Globus pallidus (tissue), 1 donor: ENCODE measurements at regions not wholly inside any gene's neighbourhood (a gene's known extent, or its start where the extent isn't known, plus 50 kb on each side); places are given as distances from the start of the nearest gene placed in this dataset.
"Not testable (repeated sequence)": the region's sequence is repeated elsewhere in the genome, so short reads cannot be mapped to it uniquely, and the experiment has no call there.

Source experiments
- DNase-seq: peaks from one replicate; pipeline ENCODE4 v3.0.0-alpha.2; 2015; ENCODE audit warnings: low spot score

DNA sequence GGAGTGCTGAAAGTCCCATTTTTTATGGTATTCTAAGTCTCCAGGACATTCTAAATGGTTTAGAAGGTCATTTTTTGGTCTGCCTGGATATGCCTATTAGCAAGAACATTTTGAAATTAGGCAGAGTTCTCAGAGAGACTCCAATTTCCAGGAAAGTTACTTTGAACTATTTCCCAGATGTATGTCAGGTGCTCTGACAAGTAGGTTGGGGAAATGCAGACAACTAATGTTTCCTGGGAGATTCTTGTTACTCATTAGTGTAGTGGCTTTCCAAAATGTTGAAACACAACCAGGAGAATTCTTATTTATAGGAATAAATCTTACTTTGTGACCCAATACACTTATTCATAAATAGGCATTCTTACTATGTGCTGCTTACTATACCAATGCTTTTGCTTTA lies 268.4 kb downstream of the ZNF37A start:
- not testable (repeated sequence) for DNase-seq

DNA sequence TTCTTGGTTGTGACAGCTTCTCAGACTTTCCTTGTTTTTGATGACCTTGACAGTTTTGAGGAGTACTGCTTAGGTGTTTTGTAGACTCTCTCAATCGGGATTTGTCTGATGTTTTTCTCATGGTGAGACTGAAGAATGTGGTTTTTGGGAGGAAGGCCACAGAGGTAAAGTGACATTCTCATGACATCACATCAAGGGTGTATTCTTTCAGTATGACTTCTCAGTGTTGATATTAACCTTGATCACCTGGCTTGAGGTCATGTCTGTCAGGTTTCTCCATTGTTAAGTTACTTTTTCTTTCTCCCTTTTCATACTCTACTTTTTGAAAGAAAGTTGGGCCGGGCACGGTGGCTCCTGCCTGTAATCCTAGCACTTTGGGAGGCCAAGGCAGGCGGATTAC lies 269.9 kb downstream of the ZNF37A start:
- not testable (repeated sequence) for DNase-seq

DNA sequence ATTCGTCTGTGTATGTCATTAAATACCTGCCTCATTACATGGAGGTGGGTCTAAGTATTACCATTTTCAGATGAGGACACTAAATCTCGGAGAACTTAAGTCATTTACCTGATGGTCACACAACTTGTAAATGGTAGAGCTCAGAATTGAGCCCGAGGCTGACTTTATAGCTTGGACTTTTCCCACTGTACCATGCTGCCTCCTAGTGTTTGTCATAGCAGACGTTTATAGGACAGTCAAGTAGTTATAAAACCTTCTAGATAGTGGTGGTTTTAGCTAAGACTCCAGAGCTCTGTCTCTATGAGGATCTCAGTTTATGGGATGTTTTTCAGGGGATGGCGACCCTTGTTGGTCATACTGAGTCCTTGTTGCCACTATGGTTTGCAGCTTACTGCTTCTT lies 271.8 kb downstream of the ZNF37A start:
- DNase-seq: peak; percentile 55

DNA sequence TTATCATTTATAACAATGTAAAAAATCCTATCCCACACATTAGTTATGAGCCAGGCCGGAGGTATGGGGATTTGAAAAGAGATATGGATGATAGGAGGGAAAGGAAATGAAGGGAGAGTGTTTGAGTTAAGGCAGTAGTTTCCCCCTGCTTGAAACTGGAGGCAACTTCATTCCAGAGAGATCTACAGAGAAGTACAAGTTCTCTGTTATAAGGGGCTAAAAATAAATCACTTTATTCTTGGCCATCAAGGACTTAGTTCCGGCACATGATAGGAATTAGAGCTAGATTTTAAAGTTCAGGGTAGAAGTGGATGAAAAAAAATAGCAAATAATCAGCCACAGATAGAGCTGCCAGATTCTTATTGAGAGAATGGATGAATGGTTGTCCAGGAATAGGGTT lies 289.7 kb downstream of the ZNF37A start:
- not testable (repeated sequence) for DNase-seq

DNA sequence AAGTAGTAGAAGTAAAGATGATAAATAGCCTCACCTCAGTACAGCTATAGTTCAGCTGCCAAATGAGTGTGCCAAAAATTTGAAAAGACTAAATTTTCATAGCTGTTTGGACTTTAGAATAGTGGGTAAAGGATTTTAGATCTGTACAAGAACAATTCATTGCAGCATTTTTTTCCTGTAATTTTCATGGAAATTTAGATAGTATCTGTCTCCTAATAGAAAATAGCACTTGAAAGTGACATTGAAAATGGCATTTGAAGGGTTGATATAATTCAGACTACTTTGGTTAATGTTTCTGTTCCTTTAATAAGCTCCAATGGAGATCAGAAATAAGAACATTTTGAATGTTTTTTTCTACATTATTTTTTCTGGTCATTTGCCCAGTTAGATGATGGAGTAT lies 292.7 kb downstream of the ZNF37A start:
- DNase-seq: not testable (repeated sequence)

DNA sequence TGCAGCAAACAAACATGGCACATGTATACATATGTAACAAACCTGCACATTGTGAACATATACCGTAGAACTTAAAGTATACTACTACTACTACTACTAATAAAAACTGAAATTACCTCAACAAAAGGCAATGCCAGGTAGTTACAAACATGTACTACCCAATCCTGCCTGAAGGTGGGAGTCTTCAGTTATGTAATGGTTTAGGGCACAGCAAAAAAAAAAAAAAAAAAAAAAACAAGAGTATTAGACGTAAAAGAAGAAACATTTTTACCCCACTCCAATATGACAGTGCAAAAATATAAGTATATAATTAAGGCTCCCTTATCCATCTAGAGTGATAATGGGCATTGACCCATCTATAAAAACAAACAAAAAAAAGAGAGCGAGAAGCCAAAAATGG lies 296.6 kb downstream of the ZNF37A start:
- DNase-seq: not testable (repeated sequence)

DNA sequence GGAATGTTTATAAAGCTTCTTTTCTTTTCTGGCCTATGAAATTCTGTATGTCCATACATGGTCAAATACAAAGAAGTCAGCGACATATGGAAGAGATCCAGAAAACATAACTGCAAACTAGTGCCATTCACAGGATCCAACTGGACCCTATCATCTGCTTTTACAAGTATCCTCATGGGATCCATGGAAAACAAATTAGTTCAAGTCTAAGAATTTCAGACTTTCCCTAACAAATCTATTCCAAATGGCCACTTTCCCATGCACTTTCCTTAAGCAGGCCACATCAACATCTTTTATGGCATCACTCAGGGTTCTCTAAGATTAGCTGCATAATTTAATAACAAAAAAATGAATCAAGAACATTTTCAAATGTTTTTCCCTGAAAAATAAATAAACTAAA lies 301.3 kb downstream of the ZNF37A start:
- not testable (repeated sequence) for DNase-seq

DNA sequence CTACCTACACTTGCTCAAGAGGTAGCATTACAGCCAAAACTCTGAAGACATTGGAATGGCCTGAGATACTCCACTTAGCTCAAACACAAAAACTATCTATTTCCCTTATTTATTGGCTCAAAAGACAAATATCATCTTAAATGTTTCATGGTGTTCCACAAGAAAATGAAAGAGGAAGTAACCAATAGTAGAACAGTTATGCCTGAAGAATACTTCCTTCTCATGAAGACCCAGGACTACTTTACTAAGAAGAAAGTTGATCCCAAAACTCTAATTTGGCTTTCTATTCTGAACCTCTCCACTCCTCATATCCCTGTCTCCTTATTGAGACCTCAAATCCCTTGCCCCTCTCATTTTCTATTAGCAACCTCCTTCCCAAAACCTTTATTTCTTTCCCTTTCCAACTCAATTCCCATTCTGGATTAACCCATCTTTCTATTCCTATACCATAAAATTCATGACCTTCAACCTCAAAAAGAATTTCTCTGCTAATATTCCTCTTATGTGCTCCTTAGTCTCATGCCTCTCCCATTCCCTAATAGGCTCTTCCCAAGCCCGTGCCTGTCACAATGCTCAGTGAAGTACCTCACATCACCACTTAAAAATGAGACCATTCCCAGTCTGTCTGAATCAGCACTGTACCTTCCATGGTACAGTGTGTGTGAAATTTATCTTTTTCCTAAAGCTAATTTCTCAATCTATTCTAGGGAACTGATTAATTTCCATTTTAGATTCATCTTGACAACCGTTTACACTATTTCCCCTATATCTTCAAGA lies 302.2 kb downstream of the ZNF37A start:
- DNase-seq: not testable (repeated sequence)

DNA sequence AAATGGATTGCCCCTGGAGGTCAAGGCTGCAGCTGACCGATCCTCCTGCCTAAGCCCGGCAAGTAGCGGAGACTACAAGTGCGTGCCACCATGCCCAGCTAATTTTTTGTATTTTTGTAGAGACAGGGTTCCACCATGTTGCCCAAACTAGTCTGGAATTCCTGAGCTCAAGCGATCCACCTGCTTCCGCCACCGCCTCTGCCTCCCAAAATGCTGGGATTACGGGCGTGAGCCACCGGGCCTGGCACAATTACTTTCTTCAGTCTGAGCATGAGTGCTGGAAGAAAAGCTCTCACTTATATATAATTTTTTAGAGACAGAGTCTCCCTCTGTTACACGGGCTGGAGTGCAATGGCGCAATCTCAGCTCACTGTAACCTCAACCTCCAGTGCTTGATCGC lies 307.4 kb downstream of the ZNF37A start:
- DNase-seq: not testable (repeated sequence)

DNA sequence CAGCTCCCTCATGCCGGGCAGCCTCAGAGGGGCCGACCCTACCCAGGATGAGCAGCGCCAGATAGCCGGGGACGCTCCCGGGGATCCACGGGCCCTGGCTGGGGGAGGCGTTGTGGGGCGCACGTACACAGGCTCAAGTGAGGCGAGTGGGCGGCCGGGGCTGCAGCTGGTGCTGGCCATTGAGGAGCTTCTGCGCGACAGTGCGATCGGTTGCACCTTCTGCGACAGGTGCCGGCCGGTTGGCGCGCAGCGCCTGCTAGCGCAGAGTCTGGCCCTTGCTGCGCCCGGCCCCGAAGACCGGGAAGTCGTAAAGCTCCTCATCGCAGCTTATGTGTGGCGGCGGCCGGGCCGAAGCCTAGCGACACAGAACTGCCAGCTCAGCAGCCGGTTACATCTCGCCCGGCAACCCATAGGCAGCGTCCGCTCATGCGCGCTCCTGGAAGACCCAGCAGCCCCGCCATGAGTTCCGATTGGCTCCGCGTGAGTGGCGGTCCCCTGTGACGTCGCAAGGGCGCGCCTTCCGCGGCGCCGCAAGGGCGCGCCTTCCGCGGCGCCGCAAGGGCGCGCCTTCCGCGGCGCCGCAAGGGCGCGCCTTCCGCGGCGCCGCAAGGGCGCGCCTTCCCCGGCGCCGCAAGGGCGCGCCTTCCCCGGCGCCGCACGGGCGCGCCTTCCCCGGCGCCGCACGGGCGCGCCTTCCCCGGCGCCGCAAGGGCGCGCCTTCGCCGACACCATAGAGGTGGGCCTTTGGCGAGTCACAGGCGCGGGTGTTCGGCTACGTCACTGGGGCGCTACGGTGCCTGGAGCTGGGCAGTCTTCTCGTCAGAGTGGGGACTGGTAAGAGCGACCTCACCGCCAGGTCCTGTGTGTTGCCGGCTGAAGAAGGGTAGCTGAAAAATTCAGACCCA lies 308.6 kb downstream of the ZNF37A start:
- peak; percentile 94 for DNase-seq

DNA sequence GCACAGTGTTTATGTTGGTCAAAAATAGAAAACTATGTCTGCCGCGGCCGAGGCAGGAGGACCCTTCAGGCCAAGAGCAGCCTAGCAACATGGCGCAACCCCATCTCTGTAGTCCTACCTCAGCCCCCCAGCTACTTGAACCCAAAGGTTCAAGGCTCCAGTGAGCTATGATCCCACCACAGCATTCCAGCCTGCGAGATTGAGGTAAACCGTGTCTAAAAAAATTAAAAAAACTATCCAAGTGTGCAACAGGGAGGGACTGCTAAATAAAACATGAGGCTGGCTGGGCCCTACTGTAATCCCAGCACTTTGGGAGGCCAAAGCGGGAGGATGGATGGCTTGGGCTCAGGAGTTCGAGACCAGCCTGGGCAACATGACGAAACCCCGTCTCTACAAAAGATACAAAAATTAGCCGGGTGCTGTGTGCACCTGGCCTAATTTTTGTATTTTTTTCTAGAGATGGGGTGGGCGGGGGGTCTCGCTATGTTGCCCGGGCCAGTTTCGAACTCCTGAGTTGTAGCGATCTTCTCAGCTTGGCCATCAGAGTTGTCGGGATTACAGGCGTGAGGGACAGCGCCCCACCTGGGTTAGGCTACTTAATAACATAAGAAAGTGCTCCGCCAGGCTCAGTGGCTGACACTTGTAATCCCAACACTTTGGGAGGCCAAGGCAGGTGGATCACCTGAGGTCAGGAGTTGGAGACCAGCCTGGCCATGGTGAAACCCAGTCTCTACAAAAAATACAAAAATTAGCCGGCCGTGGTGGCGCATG lies 309.4 kb downstream of the ZNF37A start:
- DNase-seq: peak; percentile 16

DNA sequence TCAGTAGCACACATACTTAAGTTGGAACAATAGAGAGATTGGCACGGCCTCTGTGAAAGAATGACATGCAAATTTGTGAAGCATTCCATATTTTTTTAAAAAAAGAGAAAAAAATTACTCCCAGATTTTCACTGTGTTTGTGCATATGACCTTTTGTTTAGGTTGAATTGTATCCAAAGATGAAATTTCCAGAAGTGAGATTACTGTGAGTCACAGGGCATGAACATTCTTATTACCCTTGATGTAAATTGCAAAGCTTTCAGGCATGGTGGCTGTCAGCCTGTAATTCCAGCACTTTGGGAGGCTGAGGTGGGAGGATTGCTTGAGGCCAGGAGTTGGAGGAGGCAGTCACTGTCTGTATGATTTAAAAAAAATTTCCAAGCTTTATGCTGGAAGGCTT lies 329.5 kb downstream of the ZNF37A start:
- DNase-seq: not testable (repeated sequence)

DNA sequence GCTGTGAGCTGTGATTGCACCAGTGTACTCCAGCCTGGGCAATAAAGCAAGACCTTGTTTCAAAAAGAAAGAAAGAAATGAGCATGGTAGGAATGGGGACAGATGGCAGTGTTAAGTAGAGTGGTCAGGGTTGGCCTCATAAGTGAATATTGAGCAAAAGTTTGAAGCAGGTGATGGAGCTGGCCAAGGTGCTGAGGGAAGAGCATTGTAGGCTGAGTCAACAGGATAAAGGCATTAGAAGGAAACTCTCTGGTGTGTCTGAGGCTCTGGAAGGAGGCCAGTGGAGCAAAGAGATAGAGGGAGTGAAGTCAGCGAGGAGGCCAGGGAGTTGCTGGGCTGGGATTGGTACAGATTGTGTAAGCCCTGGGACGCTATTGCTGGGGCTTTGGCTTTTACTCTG lies 336.1 kb downstream of the ZNF37A start:
- not testable (repeated sequence) for DNase-seq

DNA sequence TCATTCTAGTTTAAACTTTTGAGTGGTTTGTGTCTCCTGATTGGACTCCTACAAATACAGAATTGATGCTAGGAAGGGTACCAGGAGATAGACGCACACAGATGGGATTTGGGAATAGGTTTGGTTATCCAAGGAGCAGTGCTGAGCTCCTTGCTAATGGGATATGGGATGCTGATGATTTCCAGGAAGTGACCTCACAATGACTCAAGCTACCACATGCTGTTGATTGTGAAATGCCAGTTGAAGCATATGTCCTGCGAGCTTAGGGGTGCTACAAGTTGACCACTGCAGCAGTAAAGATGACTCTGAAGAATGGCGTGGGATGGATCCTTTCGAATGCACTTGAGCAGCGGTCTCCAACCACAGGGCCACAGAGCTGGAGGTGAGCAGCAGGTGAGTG lies 343.2 kb downstream of the ZNF37A start:
- DNase-seq: not testable (repeated sequence)

DNA sequence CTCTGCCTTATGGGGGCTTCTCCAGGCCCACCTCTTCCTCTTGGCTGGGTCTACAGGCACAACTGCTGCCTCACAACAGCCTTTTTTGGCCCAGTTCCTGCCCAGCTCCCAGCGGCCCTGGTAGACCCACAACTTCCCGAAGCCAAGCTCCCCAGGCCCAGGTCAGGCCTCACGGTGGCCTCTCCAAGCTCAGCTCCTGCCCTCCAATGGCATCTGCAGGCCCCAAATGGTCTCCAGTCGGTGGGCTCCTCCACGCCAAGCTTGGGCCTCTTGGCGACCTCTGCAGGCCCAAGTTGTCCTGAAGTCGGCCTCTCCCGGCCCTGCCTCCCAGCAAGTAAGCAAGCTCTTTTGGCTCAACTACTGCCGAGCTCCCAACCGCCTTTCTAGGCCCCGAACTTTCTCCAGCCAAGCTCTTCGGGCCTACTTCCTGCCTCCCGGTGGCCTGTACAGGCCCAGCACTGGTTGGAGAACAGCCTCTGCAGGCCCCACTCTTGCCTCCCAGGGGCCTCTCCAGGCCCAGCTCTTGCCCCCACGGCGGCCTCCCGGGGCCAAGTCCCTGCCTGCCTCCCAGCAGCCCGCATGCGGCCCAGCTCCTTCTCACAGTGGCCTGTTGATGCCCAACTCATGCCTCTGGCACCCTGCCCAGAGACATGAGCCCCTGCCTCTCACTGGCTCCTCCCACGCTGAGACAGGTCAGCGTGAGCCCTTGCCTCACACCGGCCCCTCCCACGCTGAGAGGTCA lies 354.6 kb downstream of the ZNF37A start:
- DNase-seq: not testable (repeated sequence)

DNA sequence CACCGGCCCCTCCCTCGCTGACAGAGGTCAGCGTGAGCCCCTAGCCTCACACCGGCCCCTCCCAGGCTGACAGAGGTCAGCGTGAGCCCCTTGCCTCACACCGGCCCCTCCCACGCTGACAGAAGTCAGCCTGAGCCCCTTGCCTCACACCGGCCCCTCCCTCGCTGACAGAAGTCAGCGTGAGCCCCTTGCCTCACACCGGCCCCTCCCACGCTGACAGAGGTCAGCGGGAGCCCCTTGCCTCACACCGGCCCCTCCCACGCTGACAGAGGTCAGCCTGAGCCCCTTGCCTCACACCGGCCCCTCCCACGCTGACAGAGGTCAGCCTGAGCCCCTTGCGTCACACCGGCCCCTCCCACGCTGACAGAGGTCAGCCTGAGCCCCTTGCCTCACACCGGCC lies 355.5 kb downstream of the ZNF37A start:
- not testable (repeated sequence) for DNase-seq

DNA sequence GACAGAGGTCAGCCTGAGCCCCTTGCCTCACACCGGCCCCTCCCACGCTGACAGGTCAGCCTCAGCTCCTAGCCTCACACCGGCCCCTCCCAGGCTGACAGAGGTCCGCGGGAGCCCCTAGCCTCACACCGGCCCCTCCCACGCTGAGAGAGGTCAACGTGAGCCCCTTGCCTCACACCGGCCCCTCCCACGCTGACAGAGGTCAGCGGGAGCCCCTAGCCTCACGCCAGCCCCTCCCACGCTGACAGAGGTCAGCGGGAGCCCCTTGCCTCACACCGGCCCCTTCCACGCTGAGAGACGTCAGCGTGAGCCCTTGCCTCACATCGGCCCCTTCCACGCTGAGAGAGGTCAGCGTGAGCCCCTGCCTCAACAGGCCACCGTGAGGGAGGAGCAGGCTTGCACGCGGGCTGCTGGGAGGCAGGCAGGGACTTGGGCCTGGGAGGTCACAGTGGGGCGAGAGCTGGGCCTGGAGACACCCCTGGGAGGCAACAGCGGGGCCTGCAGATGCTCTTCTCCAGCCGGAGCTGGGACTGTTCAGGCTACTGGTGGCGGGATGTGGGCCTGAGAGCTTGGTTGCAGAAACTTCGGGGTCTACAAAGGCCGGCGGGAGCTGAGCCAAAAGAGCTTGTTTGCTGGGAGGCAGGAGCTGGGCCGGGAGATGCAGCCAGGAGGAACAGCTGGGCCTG lies 356.4 kb downstream of the ZNF37A start:
- not testable (repeated sequence) for DNase-seq

DNA sequence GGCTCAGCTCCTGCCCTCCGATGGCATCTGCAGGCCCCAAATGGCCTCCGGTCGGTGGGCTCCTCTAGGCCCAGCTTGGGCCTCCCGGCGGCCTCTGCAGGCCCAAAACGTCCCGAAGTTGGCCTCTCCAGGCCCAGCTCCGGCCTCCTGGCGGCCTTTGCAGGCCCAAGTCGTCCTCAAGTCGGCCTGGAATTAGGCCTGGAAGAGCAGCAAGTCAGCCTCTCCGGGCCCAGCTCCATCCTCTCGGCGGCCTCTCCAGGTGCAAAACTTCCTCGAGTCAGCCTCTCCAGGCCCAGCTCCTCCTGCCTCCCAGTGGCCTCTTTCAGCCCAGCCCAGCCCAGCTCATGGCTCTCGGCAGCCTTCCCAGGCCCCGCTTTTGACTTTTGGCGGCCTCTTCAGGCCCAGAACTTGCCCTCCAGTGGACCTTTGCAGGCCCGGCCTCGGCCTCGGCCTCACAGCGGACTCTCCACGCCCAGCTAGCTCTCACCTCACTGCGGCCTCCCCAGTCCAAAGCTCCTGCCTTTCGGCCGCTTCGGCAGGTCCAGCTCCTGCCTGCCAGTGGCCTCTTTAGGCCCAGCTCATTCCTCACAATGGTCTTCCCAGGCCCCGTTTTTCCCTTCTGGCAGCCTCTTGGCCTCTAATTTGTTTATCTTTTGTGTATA lies 357.3 kb downstream of the ZNF37A start:
- DNase-seq: not testable (repeated sequence)
